Mesodermal cell (in vitro differentiated cells): ENCODE measurements at regions not wholly inside any gene's neighbourhood (a gene's known extent, or its start where the extent isn't known, plus 50 kb on each side); places are given as distances from the start of the nearest gene placed in this dataset.

ENCODE experiments used
- H3K27ac ChIP-seq: 2 replicates; pipeline ENCODE4 v1.7.0; 2013; ENCODE audit warnings: mild to moderate bottlenecking, low read depth, low read length, moderate library complexity; ENCODE audit not compliant: severe bottlenecking
- H3K36me3 ChIP-seq: 2 replicates; pipeline ENCODE4 v1.7.1; 2013; ENCODE audit warnings: mild to moderate bottlenecking, low read length, moderate library complexity; ENCODE audit not compliant: control insufficient read depth, insufficient read depth
- H3K4me1 ChIP-seq: one replicate; pipeline ENCODE4 v1.7.1; 2013; ENCODE audit warnings: mild to moderate bottlenecking, low read length; ENCODE audit not compliant: insufficient read depth, control insufficient read depth, poor library complexity, severe bottlenecking
- H3K4me3 ChIP-seq: 2 replicates; pipeline ENCODE4 v1.7.0; 2013; ENCODE audit warnings: low read length, control low read depth, mild to moderate bottlenecking; ENCODE audit not compliant: insufficient read depth, poor library complexity, severe bottlenecking; ENCODE audit errors: extremely low read depth
- H3K9me3 ChIP-seq: 2 replicates; pipeline ENCODE4 v1.7.1; 2013; ENCODE audit warnings: mild to moderate bottlenecking, low read length, moderate library complexity; ENCODE audit not compliant: control insufficient read depth
- WGBS, 2 experiments: methylation state at CpG; one replicate each; pipeline ENCODE4 v1.1.5; 2013; ENCODE audit warnings: missing lambda C conversion rate in 2 of 2; ENCODE audit not compliant: insufficient coverage in 2 of 2; 5-methylcytosine and 5-hydroxymethylcytosine counted together

DNA sequence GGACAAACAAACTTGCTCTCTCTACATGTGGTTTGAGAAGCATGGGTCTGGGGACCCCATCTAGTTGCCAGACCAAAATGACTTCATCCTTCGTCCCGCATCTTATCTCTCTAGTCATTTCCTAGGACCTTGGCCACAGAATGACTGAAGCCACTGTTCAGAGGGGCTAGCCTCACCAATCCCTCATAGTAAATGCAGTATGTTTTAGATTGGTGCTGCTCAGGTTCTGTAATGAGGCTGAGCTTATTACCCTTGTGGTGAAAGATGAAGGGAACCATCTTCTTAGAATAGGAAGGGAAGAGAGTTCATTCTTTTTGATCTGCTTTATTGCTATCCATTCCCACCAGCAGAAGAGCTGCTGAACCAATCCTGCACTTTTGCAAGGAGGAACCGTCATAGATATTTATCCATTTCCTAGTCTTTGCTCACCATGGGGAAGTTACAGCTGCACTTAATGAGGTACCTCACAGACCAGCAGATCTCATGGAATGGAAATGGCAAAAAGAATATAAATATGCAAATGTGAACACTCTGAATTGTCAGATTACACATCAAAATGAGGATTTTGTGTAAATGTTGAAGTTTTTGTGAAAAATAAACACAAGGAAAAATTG lies 436.7 kb downstream of the LPIN1 start:
- Histone ChIP-seq H3K4me3 (no peak overlapping the region), H3K4me1 (peaks cover 8% of the 10 kb centered on the region)
- 96% methylated on average over 3 of the region's 3 CpGs; no CpG with 5 or more reads in 1 of the 2 experiments for WGBS, 2 experiments

DNA sequence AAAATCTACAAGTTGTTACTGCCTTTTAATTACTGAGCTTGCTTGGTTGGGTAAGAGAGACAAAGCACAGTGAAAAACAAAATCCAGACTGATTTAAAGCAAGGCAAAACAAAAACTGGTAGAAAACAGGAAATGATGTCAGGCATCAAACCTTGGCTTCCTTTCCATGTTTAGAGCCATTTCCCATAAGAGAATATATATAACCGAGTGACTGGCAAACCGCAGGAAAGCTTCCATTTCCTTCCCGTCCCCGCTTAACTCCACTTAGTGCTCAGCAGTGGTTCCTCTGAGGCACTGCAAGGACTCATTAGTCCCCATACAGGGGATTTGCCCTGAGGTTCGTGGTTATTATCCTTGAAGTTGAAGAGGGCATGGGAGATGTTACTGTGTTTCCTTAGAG lies 446.3 kb downstream of the LPIN1 start:
- H3K4me3 ChIP-seq: no peak overlapping the region
- no peak overlapping the region for H3K27ac ChIP-seq
- no peaks in the 10 kb centered on the region for H3K4me1 ChIP-seq
- no peaks in the 10 kb centered on the region for H3K9me3 ChIP-seq
- no peaks in the 10 kb centered on the region for H3K36me3 ChIP-seq
- WGBS, 2 experiments: 82 to 100% methylated on average over 4 to 5 of the region's 5 CpGs

More for the DNA sequence above, 436.7 kb downstream of the LPIN1 start:
- H3K9me3 ChIP-seq: no peaks in the 10 kb centered on the region
- H3K36me3 ChIP-seq: no peaks in the 10 kb centered on the region
- no peak overlapping the region for H3K27ac ChIP-seq

DNA sequence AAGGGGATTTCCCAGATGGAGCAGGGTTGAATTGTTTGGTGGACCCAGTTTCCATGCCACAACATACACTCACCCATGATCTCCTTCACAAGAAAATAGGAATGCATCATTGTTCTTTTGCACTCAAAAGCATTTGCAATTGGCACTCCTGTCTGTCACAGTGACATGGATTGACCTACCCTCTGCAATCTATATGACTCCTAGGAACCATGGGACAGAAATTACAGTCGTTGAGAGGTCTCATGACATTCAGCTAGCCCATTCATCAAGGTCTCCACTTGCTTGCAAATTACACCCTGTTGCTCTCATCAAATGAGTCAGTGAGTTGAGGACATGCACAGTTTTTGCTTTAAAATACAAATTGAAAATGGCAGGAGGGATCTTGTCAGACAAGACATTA lies 448.5 kb downstream of the LPIN1 start:
- H3K9me3 ChIP-seq: no peaks in the 10 kb centered on the region
- 67 to 92% methylated on average over 1 of the region's 1 CpG for WGBS, 2 experiments
- H3K4me3 ChIP-seq: no peak overlapping the region
- no peaks in the 10 kb centered on the region for H3K36me3 ChIP-seq
- no peaks in the 10 kb centered on the region for H3K4me1 ChIP-seq
- H3K27ac ChIP-seq: no peak overlapping the region

DNA sequence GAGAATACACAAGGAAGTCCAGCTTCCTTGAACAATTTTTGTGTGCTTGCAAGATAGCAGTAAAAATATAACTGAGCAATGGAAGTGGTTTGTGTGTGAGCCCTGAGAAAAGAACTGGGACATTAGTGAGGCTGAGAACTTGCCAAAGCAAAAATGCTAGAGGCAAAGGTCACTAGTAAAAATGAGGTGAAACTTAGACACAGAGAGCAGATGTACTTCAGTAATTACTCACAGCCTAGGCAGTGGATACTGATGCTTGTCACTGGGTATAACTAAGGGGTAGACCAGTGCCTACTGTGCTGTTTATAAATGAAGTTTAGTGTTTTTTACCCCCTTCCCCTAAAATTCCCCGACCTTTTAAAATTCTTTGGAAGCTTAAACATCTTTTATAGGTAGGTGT lies 450.1 kb downstream of the LPIN1 start:
- no peak overlapping the region for H3K4me3 ChIP-seq
- no peaks in the 10 kb centered on the region for H3K9me3 ChIP-seq
- H3K4me1 ChIP-seq: peaks cover 2% of the 10 kb centered on the region
- H3K36me3 ChIP-seq: no peaks in the 10 kb centered on the region
- H3K27ac ChIP-seq: no peak overlapping the region
- no CpG with 5 or more reads among the region's 1 CpG for WGBS, 2 experiments

DNA sequence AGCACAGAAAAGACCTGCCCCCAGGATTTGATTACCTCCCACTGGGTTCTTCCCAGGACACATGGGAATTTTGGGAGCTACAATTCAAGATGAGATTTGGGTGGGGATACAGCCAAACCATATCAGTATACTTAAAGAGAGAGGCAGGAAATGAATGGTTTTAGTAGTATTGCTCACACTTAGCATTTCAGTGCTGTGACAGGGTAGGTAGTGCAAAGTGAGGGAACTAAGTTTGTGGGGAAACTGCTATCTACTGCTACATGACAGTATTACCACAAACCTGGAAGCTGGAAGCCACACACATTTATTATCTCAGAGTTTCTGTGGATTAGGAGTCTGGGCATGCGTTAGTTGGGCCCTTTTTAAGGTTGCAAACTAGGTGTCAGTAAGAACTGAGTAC lies 450.7 kb downstream of the LPIN1 start:
- Histone ChIP-seq H3K9me3 (no peaks in the 10 kb centered on the region), H3K4me3 (no peak overlapping the region), H3K36me3 (no peaks in the 10 kb centered on the region), H3K27ac (no peak overlapping the region), H3K4me1 (peaks cover 8% of the 10 kb centered on the region)
- WGBS, 2 experiments: 100% methylated on average over 1 of the region's 1 CpG; no CpG with 5 or more reads in 1 of the 2 experiments

DNA sequence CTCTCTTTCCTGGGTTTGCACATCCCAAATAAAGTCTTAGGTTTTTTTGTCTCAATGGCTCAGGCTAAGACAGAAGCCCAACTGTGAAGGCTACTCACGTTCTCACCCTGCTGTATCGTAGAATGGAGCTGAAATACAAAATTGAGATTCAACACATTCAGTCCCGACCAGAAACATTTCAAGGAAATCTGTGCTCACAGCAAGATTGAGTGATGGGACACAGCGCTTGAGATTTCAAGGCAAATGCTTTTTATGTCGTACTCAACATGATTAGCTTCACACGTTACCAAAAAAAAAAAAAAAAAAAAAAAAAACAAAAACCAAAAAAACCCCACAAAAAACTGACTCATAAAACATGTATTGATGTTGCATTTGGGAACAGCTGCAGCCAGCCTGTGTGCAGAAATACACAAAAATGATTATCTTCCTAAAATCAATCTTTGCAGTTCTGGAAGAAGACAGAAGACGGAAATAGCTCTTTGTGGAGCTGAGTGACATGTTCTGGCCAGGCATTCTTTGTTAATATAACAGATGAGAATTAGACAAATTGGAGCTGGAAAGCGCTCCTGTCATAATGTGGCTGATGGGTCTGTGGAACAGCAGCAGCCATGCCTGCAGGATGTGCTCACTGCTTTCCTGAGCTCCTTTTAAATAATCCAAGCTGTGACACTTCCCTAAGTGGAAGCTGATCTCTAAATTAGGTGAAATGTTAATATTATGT lies 453.2 kb downstream of the LPIN1 start:
- H3K27ac ChIP-seq: no peak overlapping the region
- WGBS, 2 experiments: 83 to 100% methylated on average over 5 to 6 of the region's 8 CpGs
- no peak overlapping the region for H3K4me3 ChIP-seq
- peaks cover 16% of the 10 kb centered on the region for H3K4me1 ChIP-seq
- H3K9me3 ChIP-seq: no peaks in the 10 kb centered on the region
- no peaks in the 10 kb centered on the region for H3K36me3 ChIP-seq

DNA sequence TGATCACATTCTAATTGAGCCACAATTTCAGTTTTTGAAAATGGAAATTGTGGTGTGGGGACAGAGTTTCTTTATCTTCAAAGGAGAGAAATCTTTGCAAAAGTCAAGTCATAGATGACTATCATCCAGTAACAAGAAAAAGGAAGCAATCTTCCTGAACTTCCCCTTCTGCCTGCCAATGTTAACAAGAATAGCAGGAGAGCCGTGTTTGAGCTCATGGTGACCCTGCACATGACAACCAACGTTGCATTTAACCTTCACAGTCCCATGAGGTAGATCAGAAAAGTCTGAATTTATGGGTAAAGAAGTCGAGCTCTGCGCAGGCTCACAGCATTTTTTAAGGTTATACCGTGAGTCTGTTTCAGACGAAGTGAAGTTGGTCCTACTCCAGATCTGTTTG lies 454.9 kb downstream of the LPIN1 start:
- Histone ChIP-seq H3K9me3 (no peaks in the 10 kb centered on the region), H3K4me3 (no peak overlapping the region), H3K36me3 (no peaks in the 10 kb centered on the region), H3K4me1 (peaks cover 16% of the 10 kb centered on the region), H3K27ac (no peak overlapping the region)
- 93 to 95% methylated on average over 6 of the region's 6 CpGs for WGBS, 2 experiments

DNA sequence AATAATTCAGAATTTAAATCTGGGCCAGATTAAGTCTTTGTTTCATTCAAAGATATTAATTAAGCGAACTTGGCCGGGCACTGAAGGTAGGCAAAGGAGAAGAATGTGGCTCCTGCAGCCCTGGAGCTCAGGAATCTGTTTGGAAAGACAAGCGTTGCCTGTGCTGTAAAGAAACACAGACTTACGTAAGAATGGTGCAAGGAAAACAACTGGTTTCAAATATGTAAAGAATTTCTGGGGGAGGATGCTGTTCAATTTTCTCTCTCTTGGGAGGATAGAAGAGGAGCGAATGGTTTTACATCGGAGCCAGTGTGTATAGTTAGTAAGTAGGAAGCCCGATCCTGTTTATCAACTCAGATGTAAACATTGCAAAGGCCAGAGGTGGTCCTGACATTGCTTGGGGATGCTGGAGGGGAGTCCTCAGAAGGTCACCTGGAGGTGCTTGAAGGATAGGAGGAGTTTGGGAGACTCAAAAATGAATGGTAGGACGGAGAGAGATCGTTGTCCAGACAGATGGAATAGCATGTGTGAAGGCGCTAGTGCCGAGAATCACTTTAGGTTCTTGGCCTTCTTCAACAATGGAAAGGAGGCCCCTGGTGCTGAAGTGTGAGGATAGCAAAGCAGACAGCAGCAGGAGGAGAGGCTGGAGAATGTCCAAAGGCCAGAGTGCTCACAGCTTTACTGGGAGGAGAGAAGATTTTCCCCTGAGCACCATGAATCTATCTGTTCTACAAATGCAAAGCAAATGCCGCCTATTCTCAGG lies 456.1 kb downstream of the LPIN1 start:
- Histone ChIP-seq H3K4me1 (peaks cover 16% of the 10 kb centered on the region), H3K27ac (no peak overlapping the region), H3K9me3 (no peaks in the 10 kb centered on the region), H3K36me3 (no peaks in the 10 kb centered on the region), H3K4me3 (no peak overlapping the region)
- 83 to 93% methylated on average over 9 to 11 of the region's 12 CpGs for WGBS, 2 experiments

DNA sequence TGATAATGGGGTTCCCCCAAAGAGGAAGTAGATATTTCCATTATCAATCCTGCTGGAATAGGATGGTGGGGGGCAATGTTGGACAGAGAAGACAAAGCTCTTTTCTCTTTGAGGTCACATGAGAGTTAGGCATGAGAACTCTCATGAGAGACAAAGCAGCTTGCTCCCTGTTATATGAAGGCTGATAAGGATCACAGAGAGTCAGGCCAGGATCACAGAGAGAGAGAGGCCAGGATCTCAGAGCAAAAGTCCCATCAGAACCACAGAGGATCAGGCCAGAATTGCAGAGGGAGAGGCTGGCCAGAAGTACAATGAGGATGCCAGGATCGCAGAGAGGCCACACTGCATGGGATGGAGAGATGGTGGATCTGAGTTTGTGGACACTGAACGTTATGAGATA lies 457.1 kb downstream of the LPIN1 start:
- H3K4me1 ChIP-seq: peaks cover 16% of the 10 kb centered on the region
- WGBS, 2 experiments: 85 to 100% methylated on average over 1 to 2 of the region's 2 CpGs
- H3K9me3 ChIP-seq: no peaks in the 10 kb centered on the region
- no peak overlapping the region for H3K4me3 ChIP-seq
- no peak overlapping the region for H3K27ac ChIP-seq
- H3K36me3 ChIP-seq: no peaks in the 10 kb centered on the region

DNA sequence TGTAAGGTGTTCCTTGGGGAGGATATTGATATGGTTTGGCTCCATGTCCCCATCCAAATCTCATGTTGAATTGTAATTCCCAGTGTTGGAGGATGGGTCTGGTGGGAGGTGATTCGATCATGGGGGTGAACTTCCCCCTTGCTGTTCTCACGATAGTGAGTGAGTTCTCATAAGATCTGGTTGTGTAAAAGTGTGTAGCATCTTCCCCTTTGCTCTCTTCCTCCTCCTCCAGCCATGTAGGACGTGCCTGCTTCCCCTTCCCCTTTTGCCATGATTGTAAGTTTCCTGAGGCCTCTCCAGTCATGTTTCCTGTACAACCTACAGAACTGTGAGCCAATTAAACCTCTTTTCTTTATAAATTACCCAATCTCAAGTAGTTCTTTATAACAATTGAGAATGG lies 458.7 kb downstream of the LPIN1 start:
- Histone ChIP-seq H3K9me3 (no peaks in the 10 kb centered on the region), H3K4me3 (no peak overlapping the region), H3K36me3 (no peaks in the 10 kb centered on the region), H3K4me1 (peaks cover 16% of the 10 kb centered on the region), H3K27ac (no peak overlapping the region)
- WGBS, 2 experiments: 100% methylated on average over 1 of the region's 3 CpGs; no CpG with 5 or more reads in 1 of the 2 experiments
